IMR-90 (cell line): ENCODE measurements at regions not wholly inside any gene's neighbourhood (a gene's known extent, or its start where the extent isn't known, plus 50 kb on each side); places are given as distances from the start of the nearest gene placed in this dataset.

Source experiments
- BHLHE40 ChIP-seq: fragments of 150-350 bp; IDR thresholded peaks from 2 replicates; pipeline ENCODE4 v1.6.1; 2016; ENCODE audit warnings: mild to moderate bottlenecking, low read depth, low read length
- CHD1 ChIP-seq: IDR thresholded peaks from 2 replicates; pipeline ENCODE4 v1.6.1; 2012; ENCODE audit warnings: low read depth, low read length, improper control_type of control experiment
- CTCF ChIP-seq: conservative IDR thresholded peaks from 2 replicates; pipeline ENCODE4 v1.5.1; 2012; ENCODE audit warnings: mild to moderate bottlenecking, low read depth, low read length, improper control_type of control experiment
- MAZ ChIP-seq: IDR thresholded peaks from 2 replicates; pipeline ENCODE4 v1.6.1; 2012; ENCODE audit warnings: low read depth, mild to moderate bottlenecking, low read length, improper control_type of control experiment, moderate library complexity, borderline replicate concordance
- NFE2L2 ChIP-seq: fragments of 150-350 bp; IDR thresholded peaks from 2 replicates; pipeline ENCODE4 v1.6.1; 2016; ENCODE audit warnings: low read depth, mild to moderate bottlenecking, low read length
- POLR2A ChIP-seq: IDR thresholded peaks from 2 replicates; pipeline ENCODE4 v1.6.1; 2012; ENCODE audit warnings: mild to moderate bottlenecking, low read depth, low read length
- RAD21 ChIP-seq: IDR thresholded peaks from 2 replicates; pipeline ENCODE4 v1.6.1; 2012; ENCODE audit warnings: low read length, improper control_type of control experiment
- RFX5 ChIP-seq: IDR thresholded peaks from 2 replicates; pipeline ENCODE4 v1.8.0; 2012; ENCODE audit warnings: low read depth, mild to moderate bottlenecking, low read length, moderate library complexity

- TF ChIP-seq CTCF = no peak
- no peak for TF ChIP-seq POLR2A
- no peak for TF ChIP-seq RAD21
- TF ChIP-seq BHLHE40 = no peak
- TF ChIP-seq MAZ = no peak
- no peak for TF ChIP-seq CHD1
- no peak for TF ChIP-seq NFE2L2
- TF ChIP-seq RFX5 = no peak
These were observed 419.3 kb upstream of the DYNLRB2 start for GRCh38 chr16:80121522-80121909.
